ENCODE measurements at regions not wholly inside any gene's neighbourhood (a gene's known extent, or its start where the extent isn't known, plus 50 kb on each side); places are given as distances from the start of the nearest gene placed in this dataset.

GRCh38 chr10:69742928-69743602, 58.6 kb upstream of the COL13A1 start:
- BruUV-seq (replicated peaks) = no TSS peak
- POLR2A ChIA-PET (ENCODE audit: unreplicated experiment) = no interaction called here

GRCh38 chr10:69744971-69745370, 56.7 kb upstream of the COL13A1 start:
- CTCF ChIA-PET = interaction anchor here (0.7 kb wide), 1 partner anchor 92 kb away, joined by 5 read pairs; no protein-coding TSS in a partner anchor
- Histone ChIP-seq H3K9me2 (ENCODE audit: insufficient read depth) (no peaks in the 10 kb centered on the region), H4K20me1 (ENCODE audit: insufficient read depth) (no peaks in the 10 kb centered on the region), H3K27me3 (ENCODE audit: insufficient read depth, low read depth) (peaks cover 40% of the 10 kb centered on the region), H3K27ac (no peak overlapping the region), H3K4me1 (replicated peaks; ENCODE audit: insufficient read depth) (no peaks in the 10 kb centered on the region), H3K36me3 (ENCODE audit: low read depth) (no peaks in the 10 kb centered on the region), H2AFZ (no peak overlapping the region), H3K9me3 (ENCODE audit: insufficient read depth, low read depth) (no peaks in the 10 kb centered on the region), H3K79me2 (ENCODE audit: low read depth) (no peaks in the 10 kb centered on the region), H3F3A (ENCODE audit: insufficient read depth, low read depth) (no peaks in the 10 kb centered on the region), H3K4me3 (no peak overlapping the region), H3K4me2 (no peak overlapping the region)
- no peak for DNase-seq
- TF ChIP-seq CTCF (conservative IDR thresholded peaks at IDR 0.05) = no peak
- no peak for TF ChIP-seq EZH2 (IDR thresholded peaks at IDR 0.05; ENCODE audit: low read depth)
- BruUV-seq (replicated peaks) = no TSS peak
- intact Hi-C loops (cut with micrococcal nuclease; ENCODE audit: unreplicated experiment) = no loop called here
- POLR2A ChIA-PET (ENCODE audit: unreplicated experiment) = interaction anchor here (0.6 kb wide), 2 partner anchors 103 to 190 kb away, joined by 5 to 9 read pairs; no protein-coding TSS in a partner anchor

More at GRCh38 chr10:69742928-69743602, 58.6 kb upstream of the COL13A1 start:
- H3K36me3 ChIP-seq (ENCODE audit: low read depth) = no peaks in the 10 kb centered on the region
- no peak overlapping the region for H2AFZ ChIP-seq
- CTCF ChIA-PET = no interaction called here
- TF ChIP-seq CTCF (conservative IDR thresholded peaks at IDR 0.05) = peak; percentile 45; the same call in 1 of the 2 replicates
- no peak for TF ChIP-seq EZH2 (IDR thresholded peaks at IDR 0.05; ENCODE audit: low read depth)
- no peaks in the 10 kb centered on the region for H4K20me1 ChIP-seq (ENCODE audit: insufficient read depth)
- no peaks in the 10 kb centered on the region for H3K9me3 ChIP-seq (ENCODE audit: insufficient read depth, low read depth)
- no peaks in the 10 kb centered on the region for H3F3A ChIP-seq (ENCODE audit: insufficient read depth, low read depth)
- intact Hi-C loops (cut with micrococcal nuclease; ENCODE audit: unreplicated experiment) = no loop called here
- H3K9me2 ChIP-seq (ENCODE audit: insufficient read depth) = no peaks in the 10 kb centered on the region
- DNase-seq = no peak
- no peak overlapping the region for H3K4me3 ChIP-seq
- H3K4me2 ChIP-seq = no peak overlapping the region
- no peak overlapping the region for H3K27ac ChIP-seq
- H3K4me1 ChIP-seq (replicated peaks; ENCODE audit: insufficient read depth) = no peaks in the 10 kb centered on the region
- peaks cover 40% of the 10 kb centered on the region; the same call in 1 of the 2 replicates for H3K27me3 ChIP-seq (ENCODE audit: insufficient read depth, low read depth)
- no peaks in the 10 kb centered on the region for H3K79me2 ChIP-seq (ENCODE audit: low read depth)

GRCh38 chr10:69745698-69746097, 56.0 kb upstream of the COL13A1 start:
- CTCF ChIA-PET = no interaction called here
- DNase-seq = no peak
- BruUV-seq (replicated peaks) = no TSS peak

More at GRCh38 chr10:69745698-69746097, 56.0 kb upstream of the COL13A1 start:
- Histone ChIP-seq H4K20me1 (ENCODE audit: insufficient read depth) (no peaks in the 10 kb centered on the region), H3K4me2 (no peak overlapping the region), H3K36me3 (ENCODE audit: low read depth) (no peaks in the 10 kb centered on the region), H3K9me3 (ENCODE audit: insufficient read depth, low read depth) (no peaks in the 10 kb centered on the region), H2AFZ (no peak overlapping the region), H3K9me2 (ENCODE audit: insufficient read depth) (no peaks in the 10 kb centered on the region), H3K4me1 (replicated peaks; ENCODE audit: insufficient read depth) (no peaks in the 10 kb centered on the region), H3F3A (ENCODE audit: insufficient read depth, low read depth) (no peaks in the 10 kb centered on the region), H3K79me2 (ENCODE audit: low read depth) (no peaks in the 10 kb centered on the region), H3K27me3 (ENCODE audit: insufficient read depth, low read depth) (peaks cover 39% of the 10 kb centered on the region), H3K27ac (no peak overlapping the region), H3K4me3 (no peak overlapping the region)
- intact Hi-C loops (cut with micrococcal nuclease; ENCODE audit: unreplicated experiment) = no loop called here
- POLR2A ChIA-PET (ENCODE audit: unreplicated experiment) = interaction anchor here (0.6 kb wide), 1 partner anchor 104 kb away, joined by 5 read pairs; no protein-coding TSS in a partner anchor
- TF ChIP-seq EZH2 (IDR thresholded peaks at IDR 0.05; ENCODE audit: low read depth) (no peak), CTCF (conservative IDR thresholded peaks at IDR 0.05) (no peak)

All from PC-9 (cell line).